Heart left ventricle (tissue), 13 donors: ENCODE measurements at regions not wholly inside any gene's neighbourhood (a gene's known extent, or its start where the extent isn't known, plus 50 kb on each side); places are given as distances from the start of the nearest gene placed in this dataset.

ENCODE experiments used
- POLR2A ChIP-seq, 2 donors: fragments of 450-650 bp; IDR thresholded peaks; one replicate each; pipeline ENCODE4 v1.6.1; 2017; ENCODE audit warnings: antibody characterized with exemption in 2 of 2, mild to moderate bottlenecking in 2 of 2, moderate library complexity in 2 of 2
- TF ChIP-seq, protein P1 (sequence below), 12 donors: fragments of 200-600 bp; sonication (generic) in 4 of 12; IDR thresholded peaks; one replicate each; pipeline versions ENCODE4 v1.5.0 to v1.8.0; 2018 to 2022; ENCODE audit warnings: antibody characterized with exemption in 12 of 12, mild to moderate bottlenecking in 5 of 12
- donor health status: ischemic (EF 13 %, LVEDD 7.1; RV severe dilation, severe dysfunction).
- donor health status: DM: no; HTN: yes; CAD: no.
- donor health status: DM: no; HTN: no; CAD: no.
- donor health status: ischemic (EF 25% LVEDD 6.9; RV normal size, moderate dysfunction).
- donor health status: ischemic (EF 25% LVEDD 5.7; RV mildly dilated, moderate dysfunction).
- donor health status: ischemic (EF 35%, LVEDD 5.7; RV mildly dilated, moderate dysfunction).
- donor health status: nonischemic (EF 11% LVEDD 7.7; RV severe dilation, severe dysfunction).
- donor health status: DM: yes; HTN: yes; CAD: no.
- donor health status: PGD.
- donor health status: ischemic (EF 29% LVEDD 5.4; RV normal size, mild dysfunction).
- donor health status: nonischemic (EF 23%, LVEDD 6.1; RV moderate dilation, normal function).

DNA sequence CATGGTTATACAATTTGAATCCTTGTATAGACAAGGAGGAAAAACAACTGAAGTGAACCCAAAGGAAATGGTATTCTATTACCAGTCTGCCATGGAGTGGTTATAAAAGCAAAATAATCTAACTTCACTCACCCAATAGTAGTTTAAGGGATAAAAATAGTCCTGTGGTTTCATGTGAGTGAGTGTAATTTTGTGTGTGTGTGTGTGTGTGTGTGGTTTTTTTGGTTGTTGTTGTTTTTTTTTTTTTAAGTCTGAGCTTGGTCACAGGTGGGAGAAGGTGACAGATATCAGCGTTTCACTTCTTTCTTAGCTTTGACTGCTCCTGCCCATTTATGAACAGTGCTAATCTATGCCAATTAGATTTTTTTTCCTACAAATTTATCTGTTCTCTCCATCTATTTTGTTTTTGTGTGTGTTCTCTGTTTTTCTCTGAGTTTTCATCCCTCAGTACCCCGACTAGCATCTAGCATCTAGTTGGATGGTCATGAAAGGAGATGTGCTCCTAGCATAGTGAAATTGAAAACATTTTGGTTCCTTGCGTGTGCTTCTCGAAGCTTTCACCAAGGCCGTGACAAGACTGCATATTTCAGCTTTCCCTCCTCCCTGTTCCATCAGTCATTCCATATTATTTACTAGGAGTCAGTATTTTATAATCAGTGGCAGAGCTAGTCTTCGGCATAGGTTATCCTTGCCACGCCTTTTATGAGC is 200.1 kb upstream of the DTNA start:
- TF ChIP-seq, protein P1, sequence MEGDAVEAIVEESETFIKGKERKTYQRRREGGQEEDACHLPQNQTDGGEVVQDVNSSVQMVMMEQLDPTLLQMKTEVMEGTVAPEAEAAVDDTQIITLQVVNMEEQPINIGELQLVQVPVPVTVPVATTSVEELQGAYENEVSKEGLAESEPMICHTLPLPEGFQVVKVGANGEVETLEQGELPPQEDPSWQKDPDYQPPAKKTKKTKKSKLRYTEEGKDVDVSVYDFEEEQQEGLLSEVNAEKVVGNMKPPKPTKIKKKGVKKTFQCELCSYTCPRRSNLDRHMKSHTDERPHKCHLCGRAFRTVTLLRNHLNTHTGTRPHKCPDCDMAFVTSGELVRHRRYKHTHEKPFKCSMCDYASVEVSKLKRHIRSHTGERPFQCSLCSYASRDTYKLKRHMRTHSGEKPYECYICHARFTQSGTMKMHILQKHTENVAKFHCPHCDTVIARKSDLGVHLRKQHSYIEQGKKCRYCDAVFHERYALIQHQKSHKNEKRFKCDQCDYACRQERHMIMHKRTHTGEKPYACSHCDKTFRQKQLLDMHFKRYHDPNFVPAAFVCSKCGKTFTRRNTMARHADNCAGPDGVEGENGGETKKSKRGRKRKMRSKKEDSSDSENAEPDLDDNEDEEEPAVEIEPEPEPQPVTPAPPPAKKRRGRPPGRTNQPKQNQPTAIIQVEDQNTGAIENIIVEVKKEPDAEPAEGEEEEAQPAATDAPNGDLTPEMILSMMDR (IDR thresholded peaks at IDR 0.05): no peak
- no peak for TF ChIP-seq POLR2A (IDR thresholded peaks at IDR 0.05)
